ENCODE measurements at regions not wholly inside any gene's neighbourhood (a gene's known extent, or its start where the extent isn't known, plus 50 kb on each side); places are given as distances from the start of the nearest gene placed in this dataset.

DNA sequence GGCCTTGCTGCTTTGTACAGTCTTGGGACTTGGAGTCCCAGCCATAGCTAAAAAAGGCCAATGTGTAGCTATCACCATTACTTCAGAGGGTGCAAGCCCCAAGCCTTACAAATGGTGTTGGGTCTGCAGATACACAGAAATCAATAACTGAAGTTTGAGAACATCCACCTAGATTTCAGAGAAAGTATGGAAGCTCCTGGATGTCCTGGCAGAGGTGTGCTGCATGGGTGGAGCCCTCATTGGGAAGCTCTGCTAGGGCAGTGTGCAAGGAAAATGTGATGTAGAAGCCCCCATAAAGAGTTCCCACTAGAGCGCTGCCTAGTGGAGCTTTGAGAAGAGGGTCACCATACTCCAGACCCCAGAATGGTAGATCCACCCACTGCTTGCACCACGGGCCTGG lies 626.7 kb upstream of the COX7C start:
- TF ChIP-seq POLR2A (IDR thresholded peaks at IDR 0.05), result no peak
- TF ChIP-seq, protein P1, sequence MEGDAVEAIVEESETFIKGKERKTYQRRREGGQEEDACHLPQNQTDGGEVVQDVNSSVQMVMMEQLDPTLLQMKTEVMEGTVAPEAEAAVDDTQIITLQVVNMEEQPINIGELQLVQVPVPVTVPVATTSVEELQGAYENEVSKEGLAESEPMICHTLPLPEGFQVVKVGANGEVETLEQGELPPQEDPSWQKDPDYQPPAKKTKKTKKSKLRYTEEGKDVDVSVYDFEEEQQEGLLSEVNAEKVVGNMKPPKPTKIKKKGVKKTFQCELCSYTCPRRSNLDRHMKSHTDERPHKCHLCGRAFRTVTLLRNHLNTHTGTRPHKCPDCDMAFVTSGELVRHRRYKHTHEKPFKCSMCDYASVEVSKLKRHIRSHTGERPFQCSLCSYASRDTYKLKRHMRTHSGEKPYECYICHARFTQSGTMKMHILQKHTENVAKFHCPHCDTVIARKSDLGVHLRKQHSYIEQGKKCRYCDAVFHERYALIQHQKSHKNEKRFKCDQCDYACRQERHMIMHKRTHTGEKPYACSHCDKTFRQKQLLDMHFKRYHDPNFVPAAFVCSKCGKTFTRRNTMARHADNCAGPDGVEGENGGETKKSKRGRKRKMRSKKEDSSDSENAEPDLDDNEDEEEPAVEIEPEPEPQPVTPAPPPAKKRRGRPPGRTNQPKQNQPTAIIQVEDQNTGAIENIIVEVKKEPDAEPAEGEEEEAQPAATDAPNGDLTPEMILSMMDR (IDR thresholded peaks at IDR 0.05), result no peak
